IPS DF 6.9 (cell line): ENCODE measurements at regions not wholly inside any gene's neighbourhood (a gene's known extent, or its start where the extent isn't known, plus 50 kb on each side); places are given as distances from the start of the nearest gene placed in this dataset.
A peak's percentile ranks its signal among the peaks of the same experiment; 100 is the strongest.

Experiments
- DNase-seq: peaks from one replicate; pipeline ENCODE4 v3.0.0-alpha.2; 2013; ENCODE audit warnings: low read depth, low spot score
- H3K27ac ChIP-seq: one replicate; pipeline ENCODE4 v1.5.1; 2013; ENCODE audit warnings: low read length, control low read depth
- H3K27me3 ChIP-seq: 2 replicates; pipeline ENCODE4 v1.6.1; 2013; ENCODE audit warnings: mild to moderate bottlenecking, low read length; ENCODE audit not compliant: control insufficient read depth, insufficient read depth
- H3K36me3 ChIP-seq: 2 replicates; pipeline ENCODE4 v1.6.1; 2013; ENCODE audit warnings: low read length; ENCODE audit not compliant: control insufficient read depth, insufficient read depth
- H3K4me1 ChIP-seq: 2 replicates; pipeline ENCODE4 v1.6.1; 2013; ENCODE audit warnings: low read length; ENCODE audit not compliant: control insufficient read depth, insufficient read depth
- H3K4me3 ChIP-seq: 2 replicates; pipeline ENCODE4 v1.5.1; 2013; ENCODE audit warnings: mild to moderate bottlenecking, low read length
- H3K9me3 ChIP-seq: 2 replicates; pipeline ENCODE4 v1.6.1; 2013; ENCODE audit warnings: low read length, inconsistent platforms; ENCODE audit not compliant: control insufficient read depth, insufficient read depth
- WGBS: extraction: QIAGEN DNeasy Blood & Tissue Kit; methylation state at CpG from one replicate; pipeline ENCODE4 v1.1.7; 2013; ENCODE audit warnings: mixed read lengths, missing lambda C conversion rate; ENCODE audit not compliant: insufficient read length, insufficient coverage; 5-methylcytosine and 5-hydroxymethylcytosine counted together

GRCh38 chr11:116167706-116168458, 604.9 kb downstream of the BUD13 start:
- WGBS, result no CpG with 5 or more reads among the region's 9 CpGs
- no peaks in the 10 kb centered on the region for H3K27me3 ChIP-seq
- no peaks in the 10 kb centered on the region for H3K36me3 ChIP-seq
- H3K27ac ChIP-seq, result no peak overlapping the region
- no peak for DNase-seq
- no peaks in the 10 kb centered on the region for H3K9me3 ChIP-seq
- H3K4me3 ChIP-seq, result no peak overlapping the region
- H3K4me1 ChIP-seq, result peaks cover 3% of the 10 kb centered on the region; the same call in 1 of the 2 replicates

GRCh38 chr11:116166573-116167465, 606.0 kb downstream of the BUD13 start:
- Histone ChIP-seq H3K36me3 (no peaks in the 10 kb centered on the region), H3K9me3 (no peaks in the 10 kb centered on the region), H3K4me3 (no peak overlapping the region), H3K27ac (no peak overlapping the region), H3K4me1 (peaks cover 6% of the 10 kb centered on the region), H3K27me3 (no peaks in the 10 kb centered on the region)
- WGBS, result no CpG with 5 or more reads among the region's 9 CpGs
- DNase-seq, result no peak

- Histone ChIP-seq H3K27me3 (no peaks in the 10 kb centered on the region), H3K4me3 (no peak overlapping the region), H3K4me1 (peaks cover 6% of the 10 kb centered on the region), H3K9me3 (no peaks in the 10 kb centered on the region), H3K27ac (no peak overlapping the region), H3K36me3 (no peaks in the 10 kb centered on the region)
- no peak for DNase-seq
- no CpG with 5 or more reads among the region's 5 CpGs for WGBS
Observed at GRCh38 chr11:116164843-116165242, 607.9 kb downstream of the BUD13 start.

GRCh38 chr11:116162886-116163230, 609.9 kb downstream of the BUD13 start:
- no peak overlapping the region for H3K4me3 ChIP-seq
- H3K27me3 ChIP-seq, result no peaks in the 10 kb centered on the region
- no peak for DNase-seq
- H3K4me1 ChIP-seq, result peaks cover 3% of the 10 kb centered on the region; the same call in 1 of the 2 replicates
- no peaks in the 10 kb centered on the region for H3K9me3 ChIP-seq
- WGBS, result no CpG with 5 or more reads among the region's 11 CpGs
- no peak overlapping the region for H3K27ac ChIP-seq
- H3K36me3 ChIP-seq, result no peaks in the 10 kb centered on the region

- Histone ChIP-seq H3K9me3 (no peaks in the 10 kb centered on the region), H3K4me3 (no peak overlapping the region), H3K27me3 (no peaks in the 10 kb centered on the region), H3K27ac (no peak overlapping the region), H3K36me3 (no peaks in the 10 kb centered on the region), H3K4me1 (peaks cover 3% of the 10 kb centered on the region; the same call in 1 of the 2 replicates)
- WGBS, result no CpG with 5 or more reads among the region's 20 CpGs
- DNase-seq, result no peak
Observed at GRCh38 chr11:116162086-116162885, 610.5 kb downstream of the BUD13 start.

- no peak overlapping the region for H3K4me3 ChIP-seq
- no CpG with 5 or more reads among the region's 2 CpGs for WGBS
Observed at GRCh38 chr11:116148645-116149044, 624.1 kb downstream of the BUD13 start.

GRCh38 chr11:116148056-116148455, 624.7 kb downstream of the BUD13 start:
- 0 out of 2 replicates have a peak, but pooled peaks cover 4% of the 10 kb centered on the region for H3K4me1 ChIP-seq
- H3K27me3 ChIP-seq, result no peaks in the 10 kb centered on the region
- no CpG with 5 or more reads among the region's 10 CpGs for WGBS
- DNase-seq, result peak; percentile 16
- H3K9me3 ChIP-seq, result no peaks in the 10 kb centered on the region
- no peak overlapping the region for H3K4me3 ChIP-seq
- H3K36me3 ChIP-seq, result no peaks in the 10 kb centered on the region
- H3K27ac ChIP-seq, result no peak overlapping the region

More at GRCh38 chr11:116148645-116149044, 624.1 kb downstream of the BUD13 start:
- Histone ChIP-seq H3K36me3 (no peaks in the 10 kb centered on the region), H3K27ac (no peak overlapping the region), H3K4me1 (0 out of 2 replicates have a peak, but pooled peaks cover 4% of the 10 kb centered on the region), H3K9me3 (no peaks in the 10 kb centered on the region), H3K27me3 (no peaks in the 10 kb centered on the region)
- no peak for DNase-seq

- DNase-seq, result no peak
- Histone ChIP-seq H3K27ac (no peak overlapping the region), H3K36me3 (no peaks in the 10 kb centered on the region), H3K9me3 (no peaks in the 10 kb centered on the region), H3K4me1 (0 out of 2 replicates have a peak, but pooled peaks cover 4% of the 10 kb centered on the region), H3K27me3 (no peaks in the 10 kb centered on the region), H3K4me3 (no peak overlapping the region)
- WGBS, result no CpG with 5 or more reads among the region's 14 CpGs
Observed at GRCh38 chr11:116145187-116145865, 627.5 kb downstream of the BUD13 start.

- Histone ChIP-seq H3K4me3 (no peak overlapping the region), H3K27ac (no peak overlapping the region), H3K9me3 (no peaks in the 10 kb centered on the region), H3K27me3 (no peaks in the 10 kb centered on the region), H3K4me1 (0 out of 2 replicates have a peak, but pooled peaks cover 4% of the 10 kb centered on the region), H3K36me3 (no peaks in the 10 kb centered on the region)
- peak; percentile 7 for DNase-seq
- WGBS, result no CpG with 5 or more reads among the region's 17 CpGs
Observed at GRCh38 chr11:116144387-116144958, 628.3 kb downstream of the BUD13 start.
